Astrocyte (in vitro differentiated cells and primary cell): ENCODE measurements at regions not wholly inside any gene's neighbourhood (a gene's known extent, or its start where the extent isn't known, plus 50 kb on each side); places are given as distances from the start of the nearest gene placed in this dataset.

Experiments used
- EZH2 ChIP-seq: IDR thresholded peaks from 2 replicates; pipeline ENCODE4 v1.6.1; 2012; ENCODE audit warnings: mild to moderate bottlenecking, low read length, inconsistent platforms; ENCODE audit not compliant: insufficient read depth
- TF ChIP-seq, protein P1 (sequence below): IDR thresholded peaks from 2 replicates; pipeline ENCODE4 v1.5.1; 2011; ENCODE audit warnings: low read depth, mild to moderate bottlenecking, inconsistent platforms, low read length, moderate library complexity; ENCODE audit not compliant: insufficient read depth

GRCh38 chr5:17691762-17692161 lies 57.5 kb downstream of the TAF11L14 start:
- TF ChIP-seq, protein P1, sequence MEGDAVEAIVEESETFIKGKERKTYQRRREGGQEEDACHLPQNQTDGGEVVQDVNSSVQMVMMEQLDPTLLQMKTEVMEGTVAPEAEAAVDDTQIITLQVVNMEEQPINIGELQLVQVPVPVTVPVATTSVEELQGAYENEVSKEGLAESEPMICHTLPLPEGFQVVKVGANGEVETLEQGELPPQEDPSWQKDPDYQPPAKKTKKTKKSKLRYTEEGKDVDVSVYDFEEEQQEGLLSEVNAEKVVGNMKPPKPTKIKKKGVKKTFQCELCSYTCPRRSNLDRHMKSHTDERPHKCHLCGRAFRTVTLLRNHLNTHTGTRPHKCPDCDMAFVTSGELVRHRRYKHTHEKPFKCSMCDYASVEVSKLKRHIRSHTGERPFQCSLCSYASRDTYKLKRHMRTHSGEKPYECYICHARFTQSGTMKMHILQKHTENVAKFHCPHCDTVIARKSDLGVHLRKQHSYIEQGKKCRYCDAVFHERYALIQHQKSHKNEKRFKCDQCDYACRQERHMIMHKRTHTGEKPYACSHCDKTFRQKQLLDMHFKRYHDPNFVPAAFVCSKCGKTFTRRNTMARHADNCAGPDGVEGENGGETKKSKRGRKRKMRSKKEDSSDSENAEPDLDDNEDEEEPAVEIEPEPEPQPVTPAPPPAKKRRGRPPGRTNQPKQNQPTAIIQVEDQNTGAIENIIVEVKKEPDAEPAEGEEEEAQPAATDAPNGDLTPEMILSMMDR = no peak
- no peak for TF ChIP-seq EZH2
